Left renal pelvis (tissue), 4 donors: ENCODE measurements at regions not wholly inside any gene's neighbourhood (a gene's known extent, or its start where the extent isn't known, plus 50 kb on each side); places are given as distances from the start of the nearest gene placed in this dataset.

Source experiments
- DNase-seq, 4 donors: peaks; one replicate each; pipeline ENCODE4 v3.0.0-alpha.2; 2013; ENCODE audit warnings: low read depth in 4 of 4, low spot score in 3 of 4

- no peak for DNase-seq
Observed at GRCh38 chr3:132900481-132900880, 137.7 kb upstream of the TMEM108 start.

GRCh38 chr3:132898141-132898540 lies 140.1 kb upstream of the TMEM108 start:
- DNase-seq: no peak

GRCh38 chr3:132892956-132893355 lies 145.2 kb upstream of the TMEM108 start:
- no peak for DNase-seq

GRCh38 chr3:132881756-132882409 lies 156.3 kb upstream of the TMEM108 start:
- no peak for DNase-seq

GRCh38 chr3:132880986-132881385 lies 157.2 kb upstream of the TMEM108 start:
- DNase-seq: no peak

GRCh38 chr3:132879656-132880055 lies 157.4 kb upstream of the NPHP3 start:
- peak in 2 of 4 donors; percentile 1 to 4 for DNase-seq

GRCh38 chr3:132874701-132875100 lies 152.5 kb upstream of the NPHP3 start:
- DNase-seq: no peak

- DNase-seq: no peak
Observed at GRCh38 chr3:132872711-132873110, 150.5 kb upstream of the NPHP3 start.

GRCh38 chr3:132871956-132872355 lies 149.7 kb upstream of the NPHP3 start:
- no peak for DNase-seq

- no peak for DNase-seq
Observed at GRCh38 chr3:132870541-132870940, 148.3 kb upstream of the NPHP3 start.

- no peak for DNase-seq
Observed at GRCh38 chr3:132867956-132868355, 145.7 kb upstream of the NPHP3 start.

GRCh38 chr3:132867526-132867925 lies 145.3 kb upstream of the NPHP3 start:
- DNase-seq: no peak

- no peak for DNase-seq
Observed at GRCh38 chr3:132857317-132857716, 135.1 kb upstream of the NPHP3 start.

GRCh38 chr3:132854856-132855535 lies 132.8 kb upstream of the NPHP3 start:
- DNase-seq: no peak

GRCh38 chr3:132847849-132848625 lies 125.8 kb upstream of the NPHP3 start:
- no peak for DNase-seq

GRCh38 chr3:132843851-132844553 lies 121.8 kb upstream of the NPHP3 start:
- no peak for DNase-seq

GRCh38 chr3:132843349-132843748 lies 121.1 kb upstream of the NPHP3 start:
- no peak for DNase-seq

GRCh38 chr3:132841621-132842020 lies 119.4 kb upstream of the NPHP3 start:
- DNase-seq: no peak

- DNase-seq: no peak
Observed at GRCh38 chr3:132840201-132840700, 118.0 kb upstream of the NPHP3 start.

GRCh38 chr3:132838477-132838876 lies 116.3 kb upstream of the NPHP3 start:
- no peak for DNase-seq

GRCh38 chr3:132837615-132838014 lies 115.4 kb upstream of the NPHP3 start:
- DNase-seq: no peak
